HG03045 (cell line): ENCODE measurements at regions not wholly inside any gene's neighbourhood (a gene's known extent, or its start where the extent isn't known, plus 50 kb on each side); places are given as distances from the start of the nearest gene placed in this dataset.

Experiments
- ATAC-seq: cut with Tn5 transposase; IDR thresholded peaks from one replicate; pipeline ENCODE4 v1.9.1; 2021; ENCODE audit warnings: mild to moderate bottlenecking, moderate library complexity; ENCODE audit not compliant: unreplicated experiment

DNA sequence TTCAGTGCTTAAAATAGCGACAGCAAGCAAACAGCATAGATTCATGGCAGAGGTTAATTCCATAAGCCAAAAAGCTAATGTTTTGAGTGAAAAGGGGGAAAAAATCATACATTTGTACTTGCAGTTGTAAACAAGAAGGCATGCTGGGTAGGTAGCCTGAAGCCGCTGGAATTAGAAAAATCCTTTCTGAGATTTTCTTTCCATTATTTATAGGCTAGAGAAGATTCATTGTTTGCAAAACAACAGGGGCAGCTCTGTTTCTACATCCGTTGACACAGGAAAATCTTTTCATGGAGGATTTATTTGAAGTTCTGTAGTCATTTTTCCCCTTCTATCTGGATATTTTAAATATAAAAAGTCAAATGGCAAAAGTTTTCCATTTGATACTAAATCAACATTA is 843.9 kb downstream of the QKI start:
- ATAC-seq = no peak

DNA sequence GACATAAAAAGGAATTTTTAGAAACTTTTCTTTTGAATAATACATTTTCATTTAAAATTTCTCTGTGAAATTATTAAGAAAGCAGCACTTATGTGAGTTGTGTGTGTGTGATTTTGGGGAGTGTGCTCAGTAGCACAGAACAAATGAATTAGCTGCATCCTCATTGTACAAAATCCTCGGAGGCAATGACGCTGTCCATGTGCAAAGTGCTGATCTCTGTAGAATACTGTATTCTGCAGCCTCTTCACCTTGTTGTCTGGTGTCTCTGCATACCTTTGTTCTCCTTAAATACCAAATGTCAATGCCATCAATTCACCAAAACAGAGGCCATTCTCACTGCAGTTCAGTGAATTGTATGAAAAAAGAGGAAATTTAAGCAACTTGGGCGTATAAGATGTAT is 838.4 kb downstream of the QKI start:
- no peak for ATAC-seq

DNA sequence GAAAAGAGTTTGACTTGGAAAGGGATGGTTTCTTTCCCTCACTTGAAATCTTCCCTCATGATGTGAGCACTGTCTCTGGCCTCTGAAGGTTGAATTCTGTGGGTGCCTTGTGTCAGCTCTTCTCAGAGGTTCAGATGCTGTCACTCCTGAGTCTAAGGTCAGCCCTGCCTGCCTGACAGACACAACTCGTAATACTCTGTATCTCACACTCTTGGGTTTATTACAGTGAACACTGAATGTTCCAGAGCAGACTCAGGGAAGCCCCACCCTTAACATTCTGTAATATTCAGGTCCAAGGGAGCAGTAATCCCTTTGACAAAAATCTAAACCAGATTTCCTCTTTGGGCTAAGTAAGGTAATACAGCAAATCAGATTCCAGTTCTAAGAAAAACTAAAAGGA is 837.8 kb downstream of the QKI start:
- no peak for ATAC-seq

DNA sequence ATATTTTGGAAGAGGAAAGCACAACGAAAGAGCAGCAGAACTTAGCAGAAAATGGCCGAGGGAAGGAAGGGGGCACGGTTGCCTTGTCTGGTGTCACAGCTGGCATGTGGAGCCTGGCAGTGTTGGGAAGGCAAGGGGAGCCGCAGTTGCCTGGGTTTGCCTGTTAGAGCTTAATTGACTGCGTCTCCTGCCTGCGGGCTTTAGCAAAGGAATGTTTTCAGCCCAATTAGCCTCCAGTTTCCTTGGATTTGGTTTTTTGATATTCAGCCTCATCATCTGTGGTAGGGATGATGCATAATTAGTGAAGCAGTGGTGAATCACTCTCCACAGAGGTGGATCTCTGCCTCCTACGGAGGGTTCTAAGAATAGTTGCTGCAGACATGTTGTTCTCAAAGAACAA is 832.6 kb downstream of the QKI start:
- no peak for ATAC-seq

DNA sequence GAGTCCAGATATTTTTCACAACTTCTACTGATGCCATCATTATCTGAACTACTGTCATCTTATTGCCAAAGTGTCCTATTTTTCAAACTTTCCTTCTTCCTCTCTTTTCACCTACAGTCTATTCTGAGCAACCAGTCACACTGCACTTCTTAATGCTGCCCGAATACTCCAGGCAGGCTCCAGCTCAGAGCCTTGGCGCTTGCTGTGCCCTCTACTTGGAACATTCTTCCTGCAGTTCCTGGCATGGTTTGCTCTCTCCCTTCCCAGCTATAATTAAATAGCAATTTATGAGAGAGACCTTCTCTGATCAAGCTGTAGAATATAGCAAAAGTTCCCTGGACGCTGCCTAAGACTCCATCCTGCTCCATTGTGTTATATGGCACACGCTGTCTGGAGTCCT is 831.6 kb downstream of the QKI start:
- ATAC-seq = no peak

DNA sequence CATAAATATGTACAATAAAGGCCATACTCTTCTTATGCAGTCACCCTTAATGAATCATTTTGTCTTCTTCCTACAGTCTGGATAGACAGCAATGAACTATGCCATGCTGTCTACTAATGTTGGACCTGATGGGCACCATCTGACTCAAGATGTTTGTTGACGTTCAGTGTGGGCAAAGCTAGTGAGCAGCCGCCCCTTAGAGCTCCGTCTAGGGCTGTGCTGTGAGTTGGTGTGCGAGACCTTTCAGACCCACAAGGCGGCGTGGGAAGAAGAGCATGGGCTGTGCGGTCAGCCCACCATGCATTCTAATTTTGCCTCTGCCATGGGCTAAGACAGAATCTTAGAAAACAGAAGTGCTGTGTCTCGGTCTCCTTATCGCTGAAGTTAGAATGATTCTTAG is 829.4 kb downstream of the QKI start:
- no peak for ATAC-seq

DNA sequence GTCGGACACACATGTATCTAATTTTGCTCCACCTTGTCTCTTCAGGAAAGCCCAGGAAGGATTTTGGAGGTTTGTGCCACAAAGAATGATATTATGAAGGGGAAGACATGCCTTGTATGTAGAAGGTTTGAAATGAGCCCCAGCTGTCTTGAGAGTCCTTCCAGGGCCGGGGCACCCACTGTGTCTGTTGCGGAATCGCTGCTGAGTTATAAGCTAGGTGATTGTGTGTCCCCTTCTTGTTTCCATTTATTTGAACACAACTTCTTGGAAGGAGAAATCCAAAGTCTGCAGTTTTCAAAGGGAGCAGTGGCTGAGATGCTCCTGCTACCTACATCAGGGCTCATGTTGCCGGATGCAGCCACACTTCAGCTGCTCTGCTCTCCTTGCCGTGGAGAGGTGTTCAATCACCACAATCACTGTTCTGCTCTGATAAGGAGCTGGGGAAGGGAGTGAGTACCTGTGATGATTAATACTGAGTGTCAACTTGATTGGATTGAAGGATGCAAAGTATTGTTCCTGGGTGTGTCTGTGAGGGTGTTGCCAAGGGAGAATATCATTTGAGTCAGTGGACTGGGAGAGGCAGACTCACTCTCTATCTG is 828.6 kb downstream of the QKI start:
- no peak for ATAC-seq

DNA sequence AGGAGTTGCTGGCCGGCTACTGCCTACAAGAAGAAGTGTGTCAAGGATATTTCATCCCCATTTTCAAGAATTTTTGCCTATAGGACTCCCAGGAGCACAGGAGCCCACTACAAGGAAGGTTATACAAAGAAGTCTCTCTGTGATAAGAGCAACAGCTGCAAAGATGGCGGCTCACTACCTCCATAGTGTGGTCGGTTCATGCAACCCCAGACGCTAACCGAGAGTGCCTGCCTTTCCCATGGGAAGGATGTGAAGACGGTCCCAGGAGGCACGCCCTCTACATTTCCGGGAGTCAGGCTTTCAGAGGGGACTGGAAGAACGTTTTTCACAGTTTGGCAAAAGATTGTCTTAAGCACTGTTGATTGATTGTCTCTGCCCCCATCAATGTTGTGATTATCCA is 816.3 kb downstream of the QKI start:
- no peak for ATAC-seq

DNA sequence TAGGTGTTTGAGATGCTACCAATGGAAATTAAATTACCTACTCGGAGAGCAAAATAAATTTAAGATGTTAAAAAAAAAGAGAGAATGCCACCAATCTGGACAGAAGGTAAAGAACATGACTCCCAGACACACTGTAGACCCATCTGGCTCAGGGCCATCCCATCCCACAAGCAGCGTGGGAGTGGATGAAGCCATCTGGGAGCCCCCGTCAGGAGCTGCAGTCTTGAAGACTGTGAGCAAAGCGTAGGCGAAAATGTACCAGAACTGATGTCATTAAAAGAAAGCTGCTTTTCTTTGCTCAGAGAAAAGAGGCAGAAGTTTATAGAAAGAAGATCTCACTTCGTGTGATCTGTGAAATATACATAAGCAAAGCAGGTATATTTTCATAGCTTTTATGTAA is 815.7 kb downstream of the QKI start:
- ATAC-seq = no peak

DNA sequence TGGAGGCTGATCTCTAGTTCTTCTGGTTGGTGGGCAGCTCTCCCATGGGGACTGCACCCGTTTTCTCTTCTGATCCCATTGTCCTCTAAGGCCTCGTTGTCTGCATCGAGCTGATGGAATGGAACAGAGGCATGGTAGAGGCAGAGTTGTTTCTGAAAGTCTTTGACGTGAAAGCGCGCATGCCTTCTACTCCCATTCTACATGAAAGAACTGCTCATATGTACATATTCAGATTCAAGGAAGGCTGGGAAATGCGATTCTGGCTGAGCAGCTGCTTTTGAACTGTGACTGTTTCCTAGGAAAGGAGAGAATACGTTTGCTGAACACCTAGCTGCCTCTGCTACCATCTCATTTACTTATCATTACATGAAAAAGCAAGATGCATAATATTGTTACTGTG is 815.2 kb downstream of the QKI start:
- no peak for ATAC-seq

DNA sequence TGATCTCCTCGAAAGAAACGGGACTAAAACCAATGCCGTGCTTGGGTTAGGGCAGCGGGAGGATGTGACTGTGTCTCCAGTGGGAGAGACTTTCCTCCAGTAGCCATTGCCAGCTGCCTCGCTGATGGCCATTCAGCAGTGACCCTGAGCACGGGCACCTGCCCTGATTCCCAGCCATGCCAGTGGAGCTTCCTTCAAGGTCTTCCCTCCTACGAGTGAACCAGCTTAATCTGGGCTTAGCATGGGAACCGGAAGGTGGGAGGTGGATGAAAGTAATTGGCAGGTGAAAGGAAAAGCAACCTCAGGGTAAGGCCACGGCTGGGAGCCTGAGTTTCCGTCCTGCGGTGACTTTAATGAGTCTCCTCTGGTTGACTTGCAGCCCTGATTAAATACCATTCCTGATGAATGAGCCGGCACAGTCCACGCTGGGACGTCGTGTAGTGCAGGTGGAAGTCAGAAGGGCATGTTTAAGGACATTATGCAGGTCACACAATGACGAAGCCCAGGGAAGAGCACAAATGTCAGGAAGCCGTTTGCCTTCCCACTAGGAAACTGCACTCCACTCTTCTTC is 813.5 kb downstream of the QKI start:
- ATAC-seq = no peak

DNA sequence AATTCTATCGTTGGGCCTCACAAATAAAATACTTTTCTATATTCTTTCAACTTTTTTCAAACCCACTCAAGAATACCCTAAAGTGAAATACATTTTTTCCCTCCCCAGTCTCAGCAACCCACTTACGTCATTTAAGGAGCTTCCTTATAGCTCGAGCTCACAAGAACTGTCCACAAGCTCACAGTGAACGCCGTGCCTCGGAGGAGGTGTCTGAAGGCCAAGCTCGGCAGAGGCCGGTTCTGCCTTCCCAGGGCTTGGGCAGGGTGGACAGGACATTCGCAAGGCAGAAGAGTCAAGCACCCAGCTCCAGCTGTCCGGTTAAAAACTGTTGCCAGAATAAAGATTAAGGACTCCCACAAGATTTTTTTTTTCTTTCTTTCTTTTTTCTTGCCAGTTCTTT is 802.3 kb downstream of the QKI start:
- ATAC-seq = no peak

DNA sequence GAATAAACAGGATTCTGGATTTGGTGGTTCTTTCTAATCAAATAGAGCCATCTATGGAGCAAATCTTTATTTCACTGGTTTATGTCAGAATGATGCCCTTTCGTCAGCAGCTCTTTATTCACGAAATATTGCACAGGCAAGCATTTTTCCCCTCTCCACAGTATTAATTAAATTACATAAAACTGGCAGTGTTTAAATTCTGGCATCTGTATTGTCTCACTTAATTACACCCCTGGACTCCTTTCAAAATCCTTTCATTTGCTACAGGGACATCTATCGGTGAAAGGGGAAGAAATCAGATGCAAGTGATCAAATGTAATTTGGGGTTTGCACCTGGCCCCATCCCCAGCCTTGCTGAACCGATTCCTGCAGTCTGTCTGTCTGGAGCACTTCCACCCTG is 801.9 kb downstream of the QKI start:
- no peak for ATAC-seq

DNA sequence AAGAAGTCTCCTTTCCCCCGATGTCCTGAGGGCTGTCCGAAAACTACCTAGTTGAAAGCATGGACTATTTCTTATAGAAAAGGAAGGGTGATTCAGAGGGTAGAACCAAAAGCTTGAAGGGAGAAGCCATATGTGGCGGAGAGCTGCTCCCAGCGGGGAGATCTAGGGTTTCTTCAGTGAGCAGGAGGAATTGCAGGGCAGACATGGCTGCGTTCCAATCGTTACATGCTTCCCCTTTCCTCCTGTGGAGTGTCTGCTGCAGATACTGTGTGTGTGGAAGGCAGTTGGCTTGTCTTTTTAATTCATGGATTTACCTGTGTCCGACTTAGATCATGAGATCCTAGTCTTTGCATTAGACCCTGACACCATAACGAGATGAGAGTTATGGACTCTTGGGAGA is 799.5 kb downstream of the QKI start:
- no peak for ATAC-seq

DNA sequence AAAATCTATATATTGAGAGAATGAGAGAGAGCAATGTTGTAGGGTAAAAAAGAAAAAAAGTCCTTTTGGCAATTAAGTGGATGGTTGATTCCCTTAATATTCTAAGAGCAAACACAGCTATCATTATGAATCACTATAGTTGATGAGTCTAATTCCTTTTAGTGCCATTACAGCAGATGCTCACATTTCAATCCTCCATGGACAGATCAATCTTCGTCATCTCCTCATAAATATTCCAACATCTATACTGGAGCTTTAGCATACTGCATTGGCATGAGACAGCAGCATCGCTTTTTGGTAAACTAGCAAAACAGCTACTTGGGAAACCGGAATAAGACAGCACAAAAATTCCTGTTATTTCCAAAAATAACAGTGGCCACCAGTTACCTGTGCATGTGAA is 796.7 kb downstream of the QKI start:
- no peak for ATAC-seq

DNA sequence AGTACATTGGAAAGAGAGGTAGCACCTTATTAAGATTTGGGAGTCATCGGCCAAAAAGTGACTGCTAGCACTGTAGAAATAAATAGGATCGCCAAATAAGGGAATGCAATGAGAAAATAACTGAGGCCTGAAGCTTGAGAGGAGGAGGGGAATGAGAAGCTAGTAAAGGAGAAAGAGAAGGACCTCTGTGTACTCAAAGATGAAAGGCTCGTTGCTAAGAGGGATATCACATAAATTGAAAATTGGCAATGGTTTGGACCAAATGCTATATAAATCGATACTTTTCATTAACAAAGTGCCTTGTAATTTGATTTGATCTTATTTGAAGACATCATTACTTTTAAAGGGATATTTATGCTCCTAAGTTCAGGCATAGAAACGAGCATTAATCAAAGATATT is 796.3 kb downstream of the QKI start:
- no peak for ATAC-seq

DNA sequence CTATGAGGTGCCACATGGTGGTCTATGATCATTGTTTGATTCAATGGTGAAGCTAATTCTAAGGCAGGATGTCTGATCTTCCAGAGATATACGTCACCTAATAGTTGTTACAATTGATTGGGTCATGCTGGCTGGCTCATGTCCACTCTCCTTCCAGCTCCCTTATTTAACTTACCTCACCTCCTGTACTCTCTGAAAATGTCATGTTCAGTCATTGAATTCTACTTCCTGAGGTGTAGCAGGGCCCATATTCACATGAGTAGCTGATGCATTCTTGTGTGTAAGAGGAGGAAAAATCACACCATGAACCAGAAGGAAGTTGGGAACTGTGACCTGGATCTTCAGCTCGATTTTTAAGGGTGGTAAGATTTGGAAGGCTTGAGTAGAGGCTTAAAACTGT is 795.8 kb downstream of the QKI start:
- ATAC-seq = no peak

DNA sequence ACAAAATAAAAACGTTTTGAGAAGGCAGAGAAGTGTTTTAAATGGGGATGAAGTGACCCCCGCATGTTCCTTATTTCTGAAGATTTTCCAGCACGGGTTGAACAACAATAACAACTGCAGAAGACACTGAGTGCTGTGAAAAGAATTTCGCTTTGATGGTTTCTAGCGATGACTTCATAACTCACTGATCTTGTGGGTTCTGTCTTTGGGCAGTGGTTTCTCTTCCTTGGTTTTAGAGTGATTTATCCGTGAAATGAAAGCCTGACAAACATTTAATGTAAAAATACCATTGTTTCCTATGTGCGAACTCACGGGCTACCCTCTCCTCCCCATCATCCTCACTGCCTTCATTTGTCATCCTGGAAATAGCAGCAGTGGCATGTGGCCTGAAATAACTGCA is 793.9 kb downstream of the QKI start:
- no peak for ATAC-seq

DNA sequence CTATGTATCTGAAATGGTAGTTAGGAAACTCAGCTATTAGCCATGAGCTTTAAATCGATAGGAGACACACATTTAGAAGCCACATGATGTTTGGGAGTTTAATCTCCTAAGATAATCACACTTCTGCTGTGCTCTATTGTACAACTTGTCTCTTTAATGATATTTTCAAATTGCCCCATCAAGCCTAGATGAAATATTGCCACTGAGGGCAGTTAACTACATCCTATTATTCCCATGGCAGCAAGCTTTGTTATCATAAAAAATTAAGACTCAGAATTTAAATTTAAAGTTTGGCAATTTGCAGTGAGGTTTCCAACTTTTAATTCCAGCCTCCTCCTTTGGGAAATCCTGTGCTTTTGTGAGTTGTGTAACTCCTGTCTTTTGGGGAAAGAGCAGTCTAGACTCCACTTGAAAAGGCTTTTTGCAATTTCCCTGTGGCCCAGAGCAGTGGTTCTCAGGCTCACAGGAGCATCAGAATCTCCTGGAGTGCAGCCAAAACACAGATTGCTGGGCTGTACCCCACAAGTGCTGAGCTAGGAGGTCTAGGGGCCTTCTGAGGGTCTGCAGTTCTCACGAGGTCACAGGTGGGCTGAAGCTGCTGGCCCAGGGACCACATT is 792.4 kb downstream of the QKI start:
- no peak for ATAC-seq

DNA sequence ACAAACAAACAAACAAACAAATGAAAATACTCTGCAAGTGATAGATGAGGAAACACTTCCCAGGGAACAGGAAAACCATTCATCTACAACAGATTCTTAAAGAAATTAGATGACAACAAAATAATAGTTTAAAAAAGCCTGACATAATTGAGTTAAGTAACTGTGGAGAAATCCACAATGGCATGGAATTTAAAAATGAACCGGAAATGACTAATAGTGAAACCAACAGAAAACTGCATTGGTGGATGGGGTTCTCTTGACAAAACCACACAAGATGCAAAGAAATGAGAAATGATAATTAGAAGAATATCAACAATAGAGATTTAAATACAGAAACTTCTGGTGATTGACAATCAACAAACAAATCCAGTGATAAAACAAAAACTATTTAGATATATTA is 785.6 kb downstream of the QKI start:
- ATAC-seq = no peak

DNA sequence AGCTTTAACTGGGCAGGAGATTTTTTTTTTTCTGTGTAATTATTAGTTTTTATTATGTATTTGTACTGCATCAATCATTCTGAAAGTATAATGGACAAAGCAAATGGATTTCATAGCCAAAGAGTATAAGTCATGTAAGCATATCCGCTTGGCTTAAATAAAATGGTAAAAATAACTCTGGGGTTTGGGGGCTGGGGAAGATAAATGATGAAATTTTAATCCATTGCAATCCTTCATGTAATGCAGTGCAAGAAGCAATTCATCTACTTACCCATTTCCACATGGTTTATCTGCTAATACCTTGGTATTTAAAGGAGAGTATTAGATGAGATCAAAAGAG is 781.4 kb downstream of the QKI start:
- no peak for ATAC-seq

DNA sequence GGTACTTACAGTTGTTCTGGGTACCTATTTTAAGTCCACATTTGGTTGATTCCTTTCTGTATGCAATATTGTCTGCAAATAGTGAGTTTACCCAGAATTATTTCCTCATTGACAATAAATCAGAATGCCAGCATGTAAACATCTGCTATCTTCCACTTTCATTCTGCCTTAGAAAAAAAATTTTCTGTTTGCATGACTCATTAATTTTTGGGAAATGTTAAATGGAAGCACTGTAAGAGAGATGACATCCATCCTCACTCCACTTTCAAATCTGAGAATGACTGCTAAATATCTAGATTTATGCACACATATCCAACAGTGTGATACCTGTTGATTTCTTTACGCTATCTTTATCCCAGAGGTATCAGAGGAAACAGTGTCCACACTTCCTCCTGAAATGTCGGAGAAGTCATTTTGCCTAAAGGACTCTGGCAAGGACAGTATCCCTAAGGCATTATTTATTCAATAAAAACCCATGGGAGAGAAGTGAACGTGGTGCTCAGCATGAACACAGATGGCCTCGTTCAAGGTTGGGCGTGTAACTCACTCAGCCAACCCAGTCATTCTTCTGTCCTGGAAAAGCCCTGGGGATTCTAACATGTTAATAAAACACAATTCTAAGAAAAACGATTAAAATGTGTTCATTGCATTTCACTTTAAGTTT is 780.9 kb downstream of the QKI start:
- ATAC-seq = no peak

DNA sequence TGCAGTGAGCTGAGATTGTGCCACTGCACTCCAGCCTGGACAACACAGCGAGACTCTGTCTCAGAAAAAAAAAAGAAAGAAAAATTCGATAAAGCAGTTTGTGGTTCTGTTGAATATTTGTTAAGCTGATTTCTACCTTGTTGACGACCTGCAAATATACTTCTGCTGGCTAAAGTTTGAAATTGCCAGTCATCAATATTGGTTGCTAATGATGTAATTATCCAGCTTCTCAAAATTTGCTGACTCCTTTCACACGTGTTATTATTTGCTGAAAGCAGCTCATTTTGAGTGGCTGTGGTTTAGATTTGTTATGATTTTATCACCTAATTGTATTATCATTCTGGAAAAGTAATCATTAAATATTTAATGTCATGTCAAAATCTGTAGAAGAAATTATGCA is 774.3 kb downstream of the QKI start:
- no peak for ATAC-seq
